Activated naive CD4-positive, alpha-beta T cell treated with anti-CD3 and anti-CD28 coated beads, Interleukin-2, amount 50 U/mL, for 16 hours (primary cell): ENCODE measurements at regions not wholly inside any gene's neighbourhood (a gene's known extent, or its start where the extent isn't known, plus 50 kb on each side); places are given as distances from the start of the nearest gene placed in this dataset.
"Not testable (repeated sequence)": the region's sequence is repeated elsewhere in the genome, so short reads cannot be mapped to it uniquely, and the experiment has no call there.

Experiments
- DNase-seq: peaks from one replicate; pipeline ENCODE4 v3.0.0-alpha.2; 2020

DNA sequence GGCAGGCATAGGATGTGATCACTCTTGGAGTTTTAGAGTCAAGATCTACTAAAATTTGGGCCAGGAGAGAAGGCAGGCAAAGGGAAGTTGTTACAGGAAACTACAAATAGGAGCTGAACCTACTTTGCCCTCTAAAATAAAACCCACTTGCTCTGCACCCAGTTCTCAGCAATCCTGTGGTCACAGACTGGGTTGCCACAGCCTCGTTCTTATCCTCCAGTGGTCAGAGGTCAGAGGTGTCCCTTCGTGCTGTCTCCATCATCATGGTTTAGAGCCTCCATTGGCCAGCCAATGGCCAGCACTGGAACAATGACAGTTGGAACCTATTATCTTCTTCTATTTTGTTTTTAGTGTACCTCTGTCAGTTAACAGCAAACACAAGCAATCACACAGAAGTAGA, 90.7 kb upstream of the TNP1 start:
- DNase-seq: no peak

DNA sequence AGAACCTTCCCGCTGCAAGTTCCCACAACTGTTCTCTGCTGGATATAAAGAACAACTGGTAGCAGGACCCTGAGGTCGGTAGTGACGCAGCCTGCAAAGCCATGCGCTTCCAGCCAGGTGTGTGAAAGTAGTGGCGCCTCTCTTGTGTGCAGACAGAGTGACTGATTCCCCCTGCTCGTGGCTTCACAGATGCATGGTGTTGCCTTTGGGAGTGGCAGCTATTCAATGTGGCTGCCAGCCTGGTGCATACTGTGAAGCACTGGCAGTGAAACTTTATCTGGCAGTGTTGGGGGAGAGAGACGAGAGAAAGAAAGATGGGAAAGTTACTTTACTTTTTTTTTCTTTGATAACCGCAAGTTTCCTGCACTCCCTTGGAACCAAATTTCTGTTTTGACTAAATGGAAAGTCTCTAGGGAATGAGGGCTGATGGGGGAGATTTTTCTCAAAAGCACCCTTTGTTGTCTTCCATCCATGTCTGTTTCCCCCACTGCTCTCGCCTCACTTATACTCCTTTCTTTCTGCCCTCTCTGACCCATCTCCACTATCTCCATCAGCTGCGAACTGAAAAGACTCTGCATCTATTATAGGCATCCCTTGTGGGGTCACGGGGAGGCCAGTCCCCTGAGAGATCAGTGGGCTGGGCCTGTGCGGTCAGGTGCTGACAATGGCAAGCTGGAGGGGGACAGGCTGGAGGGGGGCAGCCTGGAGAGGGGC, 90.0 kb upstream of the TNP1 start:
- DNase-seq: no peak

DNA sequence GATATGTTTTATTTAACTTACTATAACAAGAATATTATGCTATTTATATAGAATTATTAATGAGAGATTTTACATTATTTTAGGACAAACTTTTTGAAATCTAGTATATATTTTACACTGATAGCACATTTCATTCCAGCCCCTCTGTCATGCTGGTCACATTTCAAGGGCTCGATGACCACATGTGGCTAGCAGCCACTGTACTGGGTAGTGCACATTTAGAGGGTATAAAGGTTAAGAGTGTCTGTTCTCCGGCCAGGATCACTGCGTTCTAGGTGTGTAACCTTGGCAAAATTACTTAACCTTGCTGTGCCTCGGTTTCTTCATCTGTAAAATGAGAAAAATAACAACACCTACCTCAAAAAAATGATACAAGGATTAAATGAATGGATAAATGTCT, 87.2 kb upstream of the TNP1 start:
- no peak for DNase-seq

DNA sequence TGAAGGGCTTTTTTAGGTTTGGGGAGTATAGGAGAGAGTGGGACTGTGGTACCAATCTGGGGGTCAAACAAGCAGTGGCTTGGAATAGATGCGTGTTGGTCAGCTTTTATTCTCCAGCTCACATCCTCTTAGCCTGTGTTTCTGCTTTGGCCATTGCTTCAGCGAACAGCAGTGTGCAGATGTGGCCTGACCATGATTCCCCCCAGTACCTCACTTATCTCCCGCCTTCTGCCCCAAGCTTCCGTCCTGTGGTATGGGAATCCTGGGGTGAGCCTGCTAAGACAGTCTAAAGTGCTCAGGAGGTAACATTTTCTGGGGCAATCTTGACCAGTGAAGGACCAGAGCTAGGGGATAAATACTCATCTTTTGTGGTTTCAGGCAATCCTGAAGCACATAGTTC, 84.9 kb upstream of the TNP1 start:
- no peak for DNase-seq

DNA sequence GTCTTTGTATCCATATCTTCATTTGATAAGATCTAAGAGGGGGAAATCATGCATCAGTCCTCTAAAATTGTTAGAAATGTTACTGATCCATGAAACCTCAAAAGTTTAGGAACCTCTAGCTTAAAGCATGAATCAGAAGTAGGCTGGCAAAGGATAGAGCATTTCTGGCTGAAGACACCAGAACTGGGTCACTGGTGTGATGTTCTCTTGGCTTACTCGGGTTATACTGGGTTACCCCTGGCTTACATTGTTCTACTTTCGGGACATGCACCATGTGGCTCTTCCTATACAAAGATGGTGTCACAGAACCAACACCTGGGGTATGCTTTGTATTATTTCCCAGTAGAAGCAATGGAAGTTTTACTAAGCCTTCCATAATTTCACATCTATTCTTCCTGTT, 83.2 kb upstream of the TNP1 start:
- DNase-seq: no peak

DNA sequence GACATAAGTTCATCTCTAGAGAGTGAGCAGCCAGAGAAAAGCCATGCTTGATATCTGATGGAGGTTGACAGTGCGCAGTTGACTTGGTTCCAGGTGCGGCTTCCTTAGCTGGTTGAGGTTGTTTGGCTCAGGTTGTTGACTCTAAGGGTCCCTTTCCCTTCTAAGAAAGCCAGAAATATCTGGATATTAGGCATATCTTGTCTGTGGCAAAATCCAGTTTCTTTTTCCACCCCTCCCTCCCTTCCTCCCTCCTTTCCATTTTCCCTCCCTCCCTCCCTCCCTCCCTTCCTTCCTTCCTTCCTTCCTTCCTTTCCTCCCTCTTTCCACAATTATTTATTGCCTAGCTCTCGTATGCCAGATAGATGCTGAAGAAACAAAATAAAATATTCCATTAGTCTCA, 82.6 kb upstream of the TNP1 start:
- DNase-seq: no peak

DNA sequence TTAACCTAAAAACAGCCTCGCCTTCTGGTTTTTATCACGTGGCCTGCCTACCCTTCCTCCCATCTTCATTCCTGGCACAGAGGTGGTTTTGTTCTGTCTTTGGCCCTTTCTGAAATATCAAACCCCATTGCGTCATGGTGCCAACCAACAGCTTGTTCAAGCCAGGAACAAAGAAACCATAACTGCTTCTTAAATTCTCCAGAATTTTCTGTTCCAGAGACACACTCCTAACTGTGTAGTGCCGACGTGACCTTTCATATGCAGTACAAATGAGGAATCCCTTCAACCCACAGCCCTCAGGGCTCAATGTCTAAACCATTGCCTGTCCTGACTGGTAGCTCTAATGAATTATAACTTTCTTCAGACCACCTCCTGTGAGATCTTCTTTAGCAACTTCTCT, 82.2 kb upstream of the TNP1 start:
- no peak for DNase-seq

DNA sequence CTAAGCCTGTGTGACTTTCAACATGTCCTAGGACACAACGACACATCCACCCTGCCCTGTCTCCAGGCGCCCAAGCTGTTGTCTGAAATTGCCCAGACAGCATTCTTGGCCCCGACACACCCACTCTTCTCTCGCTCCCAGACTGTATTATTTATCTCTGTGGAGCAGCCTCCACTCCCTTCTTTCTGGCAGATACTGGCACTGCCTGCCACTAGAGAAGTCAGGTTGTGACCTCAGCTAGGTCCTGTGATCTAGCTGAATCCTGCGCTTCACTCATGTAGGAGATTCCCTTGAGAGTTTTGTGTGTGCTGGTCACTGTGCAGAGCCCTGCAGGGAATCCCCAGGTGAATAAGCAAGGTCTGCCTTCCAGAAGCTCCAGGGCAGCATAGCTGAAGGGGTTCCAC, 77.1 kb upstream of the TNP1 start:
- DNase-seq: no peak

DNA sequence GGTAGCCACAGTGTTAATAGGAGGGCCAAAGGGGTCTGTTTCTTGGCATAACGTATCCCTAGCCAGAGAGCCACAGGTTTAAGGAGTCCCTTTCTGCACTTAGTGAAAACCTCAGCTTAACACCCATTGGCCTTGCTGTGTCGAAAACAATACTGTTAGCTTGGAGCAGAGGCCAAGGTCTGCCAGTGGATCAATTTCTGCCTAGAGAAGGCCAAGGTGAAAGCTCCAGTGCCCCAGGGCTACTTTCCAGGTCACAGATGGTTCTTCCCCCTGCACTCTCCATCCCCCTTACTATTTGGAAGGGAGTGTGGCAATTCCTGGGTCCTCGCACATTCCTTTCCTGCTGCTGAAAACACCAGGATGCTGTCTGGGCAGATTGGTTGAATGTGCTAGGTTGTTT, 74.8 kb upstream of the TNP1 start:
- DNase-seq: no peak

DNA sequence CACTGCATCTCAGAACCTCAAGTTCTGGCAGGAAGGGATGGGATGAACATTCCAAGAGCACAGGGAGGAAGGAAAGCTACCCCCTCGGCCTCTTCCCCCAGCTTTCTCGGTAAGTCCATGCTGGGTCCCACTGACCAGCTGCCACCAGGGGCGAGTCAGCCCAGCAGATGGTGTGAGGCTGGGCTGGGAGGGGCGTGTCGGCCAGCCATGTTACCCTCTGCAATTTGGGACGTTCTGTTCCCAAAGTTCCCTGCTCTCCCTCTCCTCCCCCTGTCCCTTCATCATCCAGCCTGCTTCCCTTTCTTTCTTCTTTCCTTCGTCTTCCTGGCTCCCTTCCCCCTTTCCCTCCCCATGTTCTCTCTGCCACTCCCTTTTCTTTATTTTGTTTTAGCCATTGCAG, 74.3 kb upstream of the TNP1 start:
- no peak for DNase-seq

DNA sequence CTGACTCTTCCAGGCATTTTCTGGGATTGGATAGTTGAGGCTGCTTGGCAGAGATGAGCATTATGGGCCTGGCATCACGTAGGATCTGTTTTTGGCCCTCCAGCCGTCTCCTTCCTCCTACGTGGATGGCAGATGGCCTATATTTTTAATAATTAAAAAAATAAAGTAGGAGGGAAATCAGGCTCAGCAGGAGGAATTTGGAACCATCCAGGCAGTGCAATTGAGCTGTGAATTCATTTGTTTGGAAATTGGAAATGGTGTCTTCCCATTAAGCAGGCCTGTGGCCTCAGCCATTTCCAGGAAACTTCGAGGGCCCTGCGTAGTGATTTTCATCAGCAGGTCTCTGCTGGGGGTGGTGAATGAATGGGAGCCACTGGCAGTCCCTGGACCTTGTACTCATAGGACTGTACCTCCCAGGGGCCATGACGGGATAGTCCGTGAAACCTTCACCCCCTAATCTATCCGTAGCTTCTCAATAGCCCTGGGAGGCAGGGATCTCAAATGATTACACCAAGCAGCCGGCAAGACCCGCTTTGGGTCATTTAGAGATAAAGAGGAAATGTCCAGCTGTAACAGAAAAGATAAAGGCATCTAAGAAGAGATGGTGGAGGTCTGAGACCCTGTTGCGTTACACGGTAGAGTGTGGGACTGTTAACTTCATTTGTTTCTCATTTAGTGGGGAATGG, 73.1 kb upstream of the TNP1 start:
- DNase-seq: no peak

DNA sequence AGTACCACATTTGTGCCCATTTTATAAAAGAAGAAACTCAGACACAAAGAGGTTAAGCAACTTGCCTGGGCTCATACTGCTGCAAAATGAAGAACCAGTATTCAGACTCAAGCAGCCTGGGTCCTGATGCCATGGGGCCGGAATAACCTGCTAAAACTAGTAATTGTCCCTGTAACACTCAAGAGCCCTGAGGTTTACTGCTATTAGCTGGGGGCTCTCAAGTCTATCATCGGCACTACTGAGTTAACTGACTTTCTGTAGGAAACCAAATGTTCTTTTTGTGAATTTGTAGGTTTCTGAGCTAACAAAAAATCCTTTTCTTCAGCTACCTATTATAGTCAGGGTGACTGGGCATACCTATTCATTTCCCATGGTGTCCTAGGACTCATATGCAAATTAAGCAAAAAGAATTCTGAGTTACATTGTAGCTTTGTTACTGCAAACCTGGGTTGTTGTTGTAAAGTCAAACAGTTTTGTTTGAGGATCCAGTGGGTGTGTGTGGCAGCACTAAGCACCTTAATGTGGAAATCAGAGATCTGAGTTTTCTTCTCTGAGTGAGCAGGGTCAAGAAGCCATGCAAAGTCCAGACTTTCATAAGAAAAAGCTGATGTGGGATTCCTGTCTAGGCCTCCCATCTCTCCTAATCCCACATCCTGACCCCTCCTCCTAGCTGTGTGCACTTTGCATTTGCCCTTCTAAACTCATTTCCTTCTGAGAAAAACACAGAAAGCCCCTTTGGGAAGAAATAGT, 72.4 kb upstream of the TNP1 start:
- DNase-seq: no peak

DNA sequence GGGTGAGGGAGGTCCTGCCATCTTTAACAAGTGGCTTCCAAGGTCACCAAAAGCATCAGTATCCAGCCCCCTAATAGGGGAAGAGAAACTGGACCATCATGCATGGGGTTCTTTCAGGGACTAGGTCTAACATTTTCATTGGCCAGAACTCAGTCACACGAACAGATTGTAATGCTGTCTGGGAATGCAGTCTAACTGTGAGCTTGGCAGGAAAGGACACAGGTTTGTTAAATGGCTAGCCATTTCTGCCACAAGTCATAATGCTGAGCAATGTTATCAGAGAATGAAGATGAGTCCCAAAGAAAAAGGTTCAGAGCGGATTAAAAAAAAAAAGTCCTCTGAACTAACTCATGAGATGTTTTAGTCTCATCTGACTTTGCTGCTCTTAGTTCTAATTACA, 70.9 kb upstream of the TNP1 start:
- DNase-seq: no peak

DNA sequence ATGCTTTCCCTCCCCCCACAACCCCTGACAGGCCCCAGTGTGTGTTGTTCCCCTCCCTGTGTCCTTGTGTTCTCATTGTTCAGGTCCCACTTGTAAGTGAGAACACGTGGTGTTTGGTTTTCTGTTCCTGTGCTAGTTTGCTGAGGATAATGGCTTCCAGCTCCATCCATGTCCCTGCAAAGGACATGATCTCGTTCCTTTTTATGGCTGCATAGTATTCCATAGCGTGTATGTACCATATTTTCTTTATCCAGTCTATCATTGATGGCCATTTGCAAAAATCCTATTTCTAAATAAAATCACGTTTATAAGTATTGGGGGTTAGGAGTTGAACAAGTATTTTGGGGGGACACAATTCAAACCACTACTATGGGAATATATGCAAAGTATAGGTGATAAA, 69.5 kb upstream of the TNP1 start:
- not testable (repeated sequence) for DNase-seq

DNA sequence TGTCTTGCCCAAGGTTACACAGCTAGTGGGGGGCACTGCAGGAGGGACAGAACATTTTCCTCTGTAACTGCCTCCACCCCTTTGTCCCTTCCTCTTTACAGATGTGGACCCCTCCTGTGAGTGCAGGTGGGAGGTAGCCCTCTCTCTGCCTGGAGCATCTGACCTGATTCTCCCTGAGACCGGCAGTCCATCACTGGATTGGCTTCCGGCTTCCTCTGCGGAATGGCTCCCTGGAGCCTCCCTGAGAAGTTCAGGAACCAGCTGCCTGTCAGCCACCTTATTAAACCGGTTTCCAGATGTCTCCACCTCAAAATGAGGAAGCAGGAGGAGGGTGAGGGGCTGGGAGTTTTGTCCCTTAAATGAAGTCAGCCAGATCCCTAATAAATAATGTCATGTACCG, 67.3 kb upstream of the TNP1 start:
- no peak for DNase-seq

DNA sequence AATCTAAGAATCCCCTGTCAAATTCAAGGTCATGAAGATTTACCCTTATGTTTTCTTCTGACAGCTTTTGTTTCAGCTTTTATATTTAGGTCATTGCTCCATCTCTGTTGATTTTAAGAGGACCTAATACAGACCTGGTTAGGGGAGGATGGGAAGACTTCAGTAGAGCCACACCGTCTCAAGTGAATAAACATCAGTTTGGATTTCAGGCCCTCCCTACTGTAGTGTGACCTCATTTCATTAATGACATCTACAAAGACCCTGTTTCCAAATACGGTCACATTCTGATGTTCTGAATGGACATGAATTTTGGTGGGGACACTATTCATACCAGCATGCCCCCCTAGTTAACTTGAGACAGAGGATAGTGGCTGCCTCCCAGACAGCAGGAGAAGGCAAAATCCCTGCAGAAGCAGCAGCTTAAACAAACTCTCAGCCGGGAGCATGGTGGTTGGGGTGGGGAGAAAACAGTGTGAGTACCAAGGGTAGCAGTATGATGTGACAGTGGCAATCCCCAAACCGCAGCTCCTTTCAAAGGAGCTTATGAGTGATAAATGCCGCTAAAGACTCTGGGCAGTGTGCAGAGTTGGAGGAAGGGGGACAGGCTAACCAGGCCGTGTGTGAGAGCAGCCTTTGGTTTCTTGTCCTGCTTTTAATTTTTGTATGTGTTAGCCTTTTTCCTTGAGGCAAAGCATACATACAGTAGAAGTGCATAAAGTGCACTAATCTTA, 65.9 kb upstream of the TNP1 start:
- no peak for DNase-seq

DNA sequence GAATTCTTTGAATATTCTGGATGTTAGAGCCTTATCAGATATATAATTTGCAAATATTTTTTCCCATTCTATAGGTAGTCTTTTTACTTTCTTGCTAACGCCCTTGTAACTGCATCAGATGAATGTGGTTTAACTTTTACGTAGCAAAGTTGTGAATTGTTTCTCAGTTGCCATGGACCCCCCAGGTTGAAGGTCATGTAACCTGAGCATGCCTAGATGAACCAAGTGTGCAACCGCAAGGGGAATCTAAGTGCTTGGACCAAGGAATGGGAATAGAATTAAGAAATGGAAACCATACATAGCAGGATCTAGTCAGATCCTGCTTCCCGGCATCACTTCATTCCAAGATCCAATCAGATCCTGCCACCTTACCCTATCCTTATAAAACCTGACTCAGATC, 65.1 kb upstream of the TNP1 start:
- DNase-seq: no peak

DNA sequence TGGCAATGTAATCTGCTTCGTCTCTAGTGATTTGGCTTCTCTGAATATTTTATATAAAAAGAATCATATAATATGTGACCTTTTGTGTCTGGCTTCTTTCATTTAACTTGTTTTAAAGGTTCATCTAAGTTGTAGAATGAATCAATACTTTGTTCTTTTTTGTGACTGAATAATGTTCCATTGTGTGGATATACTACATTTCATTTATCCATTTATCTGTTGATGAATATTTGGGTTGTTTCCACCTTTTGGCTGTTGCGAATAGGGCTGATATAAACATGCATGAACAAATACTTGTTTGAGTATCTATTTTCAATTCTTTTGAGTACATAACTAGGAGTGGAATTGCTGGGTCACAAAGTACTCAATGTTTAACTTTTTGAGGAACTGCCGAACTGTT, 63.8 kb upstream of the TNP1 start:
- no peak for DNase-seq

DNA sequence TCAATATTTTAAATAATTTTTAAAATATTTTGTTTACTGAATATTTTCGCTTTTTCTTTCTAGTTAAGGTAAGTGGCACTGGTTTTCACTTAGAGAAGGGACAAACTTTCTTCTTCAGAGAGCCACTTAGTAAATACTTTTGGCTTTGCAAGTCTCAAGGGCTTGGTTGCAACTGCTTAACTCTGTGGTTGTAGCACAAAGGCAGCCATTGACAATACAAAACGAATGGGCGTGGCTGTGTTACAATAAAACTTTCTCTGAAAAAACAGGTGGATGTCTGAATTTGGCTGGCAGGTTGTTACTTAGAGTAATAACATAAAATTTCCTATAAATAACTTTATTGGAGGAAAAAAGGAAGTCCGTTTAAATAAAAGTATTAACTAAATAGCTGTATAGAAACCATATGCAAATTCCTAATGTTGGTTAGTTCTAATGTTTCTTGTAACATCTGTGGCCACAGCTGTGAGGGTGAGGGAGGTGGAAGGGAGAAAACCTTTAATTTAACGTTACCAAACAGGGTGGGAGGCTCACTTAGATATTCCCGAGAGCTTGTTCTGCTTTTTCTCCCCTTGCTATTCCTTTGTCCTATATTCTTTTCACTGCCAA, 62.4 kb upstream of the TNP1 start:
- no peak for DNase-seq

DNA sequence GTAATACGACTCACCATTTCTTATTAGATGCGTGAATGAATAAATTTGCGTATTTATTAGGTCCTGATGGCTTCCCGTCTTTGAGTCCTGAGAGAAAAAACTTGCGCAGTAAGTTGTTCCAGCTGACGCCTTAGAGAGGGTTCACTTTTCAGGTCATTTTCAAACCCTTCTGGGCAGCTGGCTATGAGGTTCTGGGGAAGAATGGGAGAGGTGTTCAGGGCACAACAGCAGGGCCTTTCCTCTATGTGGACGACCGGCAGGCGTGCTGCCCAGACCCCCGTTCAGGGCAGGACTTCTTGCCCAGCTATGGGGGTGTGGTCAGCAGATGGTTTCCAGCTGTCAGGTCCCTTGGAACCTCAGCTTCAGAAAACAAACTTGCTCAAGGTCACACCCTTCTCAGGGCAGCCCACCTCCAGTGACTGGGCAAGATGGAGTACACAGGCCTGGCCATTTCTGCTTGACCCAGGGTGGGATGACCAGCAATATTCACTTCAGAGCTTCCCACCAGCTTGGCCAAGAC, 61.1 kb upstream of the TNP1 start:
- DNase-seq: no peak

DNA sequence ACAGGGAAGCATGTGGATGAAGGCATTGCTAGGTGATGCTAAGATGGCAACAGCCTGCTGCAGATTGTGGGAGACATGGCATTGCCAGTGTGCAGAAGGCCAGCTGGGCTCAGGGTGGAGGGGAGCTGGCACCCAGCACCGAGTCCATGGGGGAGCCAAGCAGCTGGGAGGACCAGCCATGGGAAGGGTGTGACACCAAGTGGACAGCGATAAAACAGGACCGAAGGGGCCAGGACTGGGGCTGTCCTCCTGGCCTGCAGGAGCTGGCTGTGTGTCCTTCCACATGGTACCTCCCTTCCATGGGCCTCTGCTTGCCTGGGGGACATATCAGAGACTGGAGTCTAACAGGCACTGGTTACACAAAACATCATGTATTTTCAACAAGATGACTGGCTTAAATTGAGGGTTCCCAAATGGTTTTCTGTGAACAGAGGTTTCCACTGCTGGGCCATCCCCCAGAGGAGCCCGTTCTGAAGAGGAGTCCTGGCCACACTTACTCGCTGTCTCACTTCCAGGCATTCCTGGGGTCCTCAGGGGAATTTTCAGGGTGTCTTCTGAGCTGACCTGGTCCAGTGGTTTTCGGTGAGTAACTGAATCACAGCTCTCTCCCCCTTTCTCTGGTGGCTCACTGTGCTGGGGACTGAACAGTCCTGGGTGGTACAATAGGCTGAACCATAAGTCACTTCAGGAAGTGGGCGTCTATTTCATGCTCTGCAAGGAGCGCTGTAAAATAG, 60.4 kb upstream of the TNP1 start:
- no peak for DNase-seq

DNA sequence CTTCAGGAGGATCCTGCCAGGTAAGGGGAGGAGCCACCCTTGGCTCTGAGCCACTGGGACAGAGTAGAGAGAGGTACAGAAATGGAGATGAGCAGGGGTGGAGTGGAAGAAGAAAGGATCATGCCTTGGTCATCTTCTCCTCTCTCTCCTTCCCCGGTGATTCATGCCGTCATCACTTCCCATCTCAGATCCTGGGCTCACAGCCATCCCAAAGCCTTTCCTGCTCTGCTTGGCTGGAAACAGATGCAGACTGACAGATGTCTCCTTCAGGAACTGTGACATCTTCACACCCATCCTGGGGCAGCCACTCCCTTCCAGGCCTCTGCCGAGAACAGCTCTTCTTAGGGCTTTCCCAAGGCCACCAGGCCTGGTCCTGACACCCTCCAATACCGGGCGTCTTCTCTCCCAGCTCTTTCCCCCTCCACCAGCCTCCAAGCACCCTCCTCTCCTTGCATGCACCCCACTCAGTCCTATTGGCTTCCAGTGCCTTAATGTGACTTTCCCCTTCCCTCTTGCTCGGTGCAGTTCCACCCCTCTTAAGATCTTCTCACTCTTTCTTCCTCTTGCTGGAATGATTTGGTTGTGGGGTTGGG, 58.3 kb upstream of the TNP1 start:
- DNase-seq: no peak
